H9 (cell line): ENCODE measurements at regions not wholly inside any gene's neighbourhood (a gene's known extent, or its start where the extent isn't known, plus 50 kb on each side); places are given as distances from the start of the nearest gene placed in this dataset.

Source experiments
- DNase-seq: peaks from one replicate; pipeline ENCODE4 v3.0.0-alpha.2; 2017
- H2AFZ ChIP-seq: one replicate; pipeline ENCODE4 v1.6.1; 2013; ENCODE audit warnings: mild to moderate bottlenecking, low read length, control low read depth, moderate library complexity
- H2AK5ac ChIP-seq: 2 replicates; pipeline ENCODE4 v1.6.1; 2013; ENCODE audit warnings: low read length, control low read depth, mixed read lengths; ENCODE audit not compliant: insufficient read length
- H2BK120ac ChIP-seq: one replicate; pipeline ENCODE4 v1.6.1; 2013; ENCODE audit warnings: low read depth, mild to moderate bottlenecking, low read length, control low read depth, inconsistent platforms; ENCODE audit not compliant: poor library complexity, severe bottlenecking
- H2BK12ac ChIP-seq: 2 replicates; pipeline ENCODE4 v1.6.1; 2013; ENCODE audit warnings: low read length, control low read depth, mixed read lengths, low read depth; ENCODE audit not compliant: insufficient read length
- H2BK15ac ChIP-seq: 2 replicates; pipeline ENCODE4 v1.6.1; 2013; ENCODE audit warnings: low read depth, low read length, control low read depth
- H2BK20ac ChIP-seq: one replicate; pipeline ENCODE4 v1.6.1; 2013; ENCODE audit warnings: low read depth, mild to moderate bottlenecking, low read length, control low read depth, inconsistent platforms; ENCODE audit not compliant: poor library complexity, severe bottlenecking
- H2BK5ac ChIP-seq: 2 replicates; pipeline ENCODE4 v1.6.1; 2013; ENCODE audit warnings: low read length, control low read depth, mixed read lengths; ENCODE audit not compliant: insufficient read length
- H3K14ac ChIP-seq: 2 replicates; pipeline ENCODE4 v1.6.1; 2013; ENCODE audit warnings: low read length, control low read depth; ENCODE audit not compliant: insufficient read depth
- H3K18ac ChIP-seq: 2 replicates; pipeline ENCODE4 v1.6.1; 2013; ENCODE audit warnings: low read depth, mild to moderate bottlenecking, mixed read lengths, low read length, control low read depth; ENCODE audit not compliant: insufficient read length
- H3K23ac ChIP-seq: 2 replicates; pipeline ENCODE4 v1.6.1; 2013; ENCODE audit warnings: low read length, control low read depth, mixed read lengths, low read depth; ENCODE audit not compliant: insufficient read length
- H3K23me2 ChIP-seq: 2 replicates; pipeline ENCODE4 v1.6.1; 2013; ENCODE audit warnings: low read depth, mild to moderate bottlenecking, mixed read lengths, low read length, control low read depth; ENCODE audit not compliant: insufficient read length, poor library complexity, severe bottlenecking
- H3K27ac ChIP-seq: 2 replicates; pipeline ENCODE4 v1.5.1; 2013; ENCODE audit warnings: low read length, control low read depth, mixed read lengths, low read depth; ENCODE audit not compliant: insufficient read length
- H3K27me3 ChIP-seq: 2 replicates; pipeline ENCODE4 v1.6.1; 2013; ENCODE audit warnings: low read length, control low read depth, inconsistent platforms; ENCODE audit not compliant: insufficient read depth
- H3K4ac ChIP-seq: 2 replicates; pipeline ENCODE4 v1.6.1; 2013; ENCODE audit warnings: low read depth, mild to moderate bottlenecking, control low read depth, inconsistent platforms, low read length, moderate library complexity
- H3K4me1 ChIP-seq: 2 replicates; pipeline ENCODE4 v1.6.1; 2013; ENCODE audit warnings: low read length, control low read depth, inconsistent platforms; ENCODE audit not compliant: insufficient read depth
- H3K4me2 ChIP-seq: 2 replicates; pipeline ENCODE4 v1.6.1; 2013; ENCODE audit warnings: low read length, control low read depth, mixed read lengths; ENCODE audit not compliant: insufficient read length, insufficient read depth
- H3K56ac ChIP-seq: 2 replicates; pipeline ENCODE4 v1.6.1; 2013; ENCODE audit warnings: low read depth, mild to moderate bottlenecking, mixed read lengths, low read length, control low read depth; ENCODE audit not compliant: insufficient read length
- H3K79me1 ChIP-seq: 2 replicates; pipeline ENCODE4 v1.6.1; 2013; ENCODE audit warnings: low read depth, mild to moderate bottlenecking, moderate library complexity, low read length, control low read depth, inconsistent platforms; ENCODE audit not compliant: insufficient read depth, poor library complexity, severe bottlenecking
- H3K79me2 ChIP-seq: 2 replicates; pipeline ENCODE4 v1.6.1; 2013; ENCODE audit warnings: low read length, control low read depth, inconsistent platforms; ENCODE audit not compliant: insufficient read depth
- H3K9ac ChIP-seq: 2 replicates; pipeline ENCODE4 v1.6.1; 2013; ENCODE audit warnings: low read length, control low read depth, mixed read lengths; ENCODE audit not compliant: insufficient read length; ENCODE audit errors: extremely low read depth
- H3K9me3 ChIP-seq: one replicate; pipeline ENCODE4 v1.6.1; 2013; ENCODE audit warnings: low read depth, low read length, inconsistent platforms; ENCODE audit not compliant: control insufficient read depth
- H3T11ph ChIP-seq: one replicate; pipeline ENCODE4 v1.6.1; 2013; ENCODE audit warnings: mild to moderate bottlenecking, low read length, control low read depth, inconsistent platforms
- H4K20me1 ChIP-seq: one replicate; pipeline ENCODE4 v1.6.1; 2013; ENCODE audit not compliant: control insufficient read depth, insufficient read length, insufficient read depth
- H4K5ac ChIP-seq: 2 replicates; pipeline ENCODE4 v1.6.1; 2013; ENCODE audit warnings: low read depth, mild to moderate bottlenecking, mixed read lengths, low read length, control low read depth; ENCODE audit not compliant: insufficient read length
- H4K8ac ChIP-seq: replicated peaks from 2 replicates; pipeline ENCODE4 v1.6.1; 2013; ENCODE audit warnings: low read length, control low read depth, mixed read lengths, low read depth; ENCODE audit not compliant: insufficient read length
- H4K91ac ChIP-seq: 2 replicates; pipeline ENCODE4 v1.6.1; 2013; ENCODE audit warnings: low read depth, mild to moderate bottlenecking, moderate library complexity, mixed read lengths, low read length, control low read depth; ENCODE audit not compliant: insufficient read length
- H3K27ac Mint-ChIP-seq, 3 experiments: 2 replicates in 2 of 3; 3 replicates in 1 of 3; pipeline ENCODE4 v1.8.0; 2020 to 2021; ENCODE audit warnings: mixed read lengths in 3 of 3, mild to moderate bottlenecking in 1 of 3, moderate library complexity in 1 of 3
- H3K27me3 Mint-ChIP-seq: 2 replicates; pipeline ENCODE4 v1.8.0; 2021; ENCODE audit warnings: low read depth, mild to moderate bottlenecking, moderate library complexity, mixed read lengths
- H3K36me3 Mint-ChIP-seq, 3 experiments: 2 replicates in 2 of 3; 3 replicates in 1 of 3; pipeline ENCODE4 v1.8.0; 2020 to 2021; ENCODE audit warnings: low read depth in 3 of 3, mixed read lengths in 3 of 3; ENCODE audit not compliant: insufficient read depth in 1 of 3
- H3K4me1 Mint-ChIP-seq, 2 experiments: 2 replicates each; pipeline ENCODE4 v1.8.0; 2020; ENCODE audit warnings: mixed read lengths in 2 of 2
- H3K4me3 Mint-ChIP-seq, 2 experiments: 2 replicates in 1 of 2; 3 replicates in 1 of 2; pipeline ENCODE4 v1.8.0; 2020 to 2021; ENCODE audit warnings: mild to moderate bottlenecking in 2 of 2, mixed read lengths in 2 of 2, moderate library complexity in 1 of 2
- H3K9me3 Mint-ChIP-seq, 2 experiments: 2 replicates in 1 of 2; 3 replicates in 1 of 2; pipeline ENCODE4 v1.8.0; 2020; ENCODE audit warnings: mild to moderate bottlenecking in 2 of 2, mixed read lengths in 2 of 2, moderate library complexity in 1 of 2
- WGBS: extraction: QIAGEN DNeasy Blood & Tissue Kit; methylation state at CpG from one replicate; pipeline ENCODE4 v1.1.7; 2013; ENCODE audit warnings: missing lambda C conversion rate, low lambda C conversion rate, mixed read lengths; ENCODE audit not compliant: insufficient read length; ENCODE audit errors: extremely low coverage; 5-methylcytosine and 5-hydroxymethylcytosine counted together
- TF ChIP-seq, protein P1 (sequence below): fragments of 200-600 bp; sonication (generic); conservative IDR thresholded peaks from 3 replicates; pipeline ENCODE4 v1.8.0; 2021; ENCODE audit warnings: antibody characterized with exemption, mild to moderate bottlenecking

DNA sequence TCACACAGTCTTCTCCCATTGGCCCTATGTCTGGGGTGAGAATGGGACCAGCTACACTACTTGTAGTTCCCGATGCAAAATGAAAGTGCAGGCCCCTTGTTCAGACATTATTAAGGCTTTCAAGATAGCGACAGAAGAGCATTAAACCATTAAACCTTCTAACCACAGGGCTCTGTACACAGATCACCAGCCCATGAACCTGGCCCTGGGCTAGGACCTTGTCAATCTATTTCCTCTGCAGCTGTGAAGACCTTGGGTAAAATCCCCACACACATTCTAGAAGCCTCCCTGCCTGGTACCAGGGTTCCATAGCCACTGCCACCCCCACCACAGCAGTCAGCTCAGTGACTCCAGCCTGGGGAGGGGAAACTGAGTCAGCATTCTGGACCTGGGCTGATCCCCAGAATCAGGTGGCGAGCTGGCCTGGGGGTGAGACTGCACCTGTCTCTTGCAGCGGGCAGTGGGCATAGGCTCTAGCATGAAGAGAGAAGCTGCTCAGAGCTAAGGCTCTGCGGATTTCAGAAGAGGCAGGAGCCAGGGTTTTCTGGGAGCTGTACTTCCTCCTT lies 119.7 kb upstream of the LHX1 start:
- Histone ChIP-seq H2BK15ac (no peak overlapping the region), H3T11ph (no peak overlapping the region), H3K4ac (no peak overlapping the region), H4K20me1 (no peaks in the 10 kb centered on the region), H3K9me3 (no peaks in the 10 kb centered on the region), H3K27ac (no peak overlapping the region), H3K4me2 (no peak overlapping the region), H3K79me1 (no peaks in the 10 kb centered on the region), H3K79me2 (no peaks in the 10 kb centered on the region), H3K4me1 (no peaks in the 10 kb centered on the region; the same call in 1 of the 2 replicates), H3K23ac (no peak overlapping the region), H2AK5ac (no peak overlapping the region), H3K23me2 (no peaks in the 10 kb centered on the region), H3K18ac (no peak overlapping the region), H2BK120ac (no peak overlapping the region), H4K5ac (no peak overlapping the region), H4K91ac (no peak overlapping the region), H3K14ac (no peak overlapping the region), H2BK5ac (no peak overlapping the region), H3K56ac (no peak overlapping the region), H2BK12ac (no peak overlapping the region), H4K8ac (no peak overlapping the region), H3K27me3 (0 out of 2 replicates have a peak, but pooled peaks cover 2% of the 10 kb centered on the region), H2BK20ac (no peak overlapping the region), H3K9ac (no peak overlapping the region), H2AFZ (no peak overlapping the region)
- Mint-ChIP-seq H3K36me3 (no peaks in the 10 kb centered on the region), H3K4me1 (peaks cover 30 to 42% of the 10 kb centered on the region in 2 experiments), H3K9me3 (no peaks in the 10 kb centered on the region; a peak in 1 of 5 replicates), H3K4me3 (no peak overlapping the region), H3K27ac (no peak overlapping the region; a peak in 1 of 7 replicates), H3K27me3 (peaks cover 30% of the 10 kb centered on the region)
- DNase-seq: no peak
- TF ChIP-seq, protein P1, sequence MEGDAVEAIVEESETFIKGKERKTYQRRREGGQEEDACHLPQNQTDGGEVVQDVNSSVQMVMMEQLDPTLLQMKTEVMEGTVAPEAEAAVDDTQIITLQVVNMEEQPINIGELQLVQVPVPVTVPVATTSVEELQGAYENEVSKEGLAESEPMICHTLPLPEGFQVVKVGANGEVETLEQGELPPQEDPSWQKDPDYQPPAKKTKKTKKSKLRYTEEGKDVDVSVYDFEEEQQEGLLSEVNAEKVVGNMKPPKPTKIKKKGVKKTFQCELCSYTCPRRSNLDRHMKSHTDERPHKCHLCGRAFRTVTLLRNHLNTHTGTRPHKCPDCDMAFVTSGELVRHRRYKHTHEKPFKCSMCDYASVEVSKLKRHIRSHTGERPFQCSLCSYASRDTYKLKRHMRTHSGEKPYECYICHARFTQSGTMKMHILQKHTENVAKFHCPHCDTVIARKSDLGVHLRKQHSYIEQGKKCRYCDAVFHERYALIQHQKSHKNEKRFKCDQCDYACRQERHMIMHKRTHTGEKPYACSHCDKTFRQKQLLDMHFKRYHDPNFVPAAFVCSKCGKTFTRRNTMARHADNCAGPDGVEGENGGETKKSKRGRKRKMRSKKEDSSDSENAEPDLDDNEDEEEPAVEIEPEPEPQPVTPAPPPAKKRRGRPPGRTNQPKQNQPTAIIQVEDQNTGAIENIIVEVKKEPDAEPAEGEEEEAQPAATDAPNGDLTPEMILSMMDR: no peak
- whole genome bisulfite sequencing: no CpG with 5 or more reads among the region's 5 CpGs
